ENCODE measurements at regions not wholly inside any gene's neighbourhood (a gene's known extent, or its start where the extent isn't known, plus 50 kb on each side); places are given as distances from the start of the nearest gene placed in this dataset.

DNA sequence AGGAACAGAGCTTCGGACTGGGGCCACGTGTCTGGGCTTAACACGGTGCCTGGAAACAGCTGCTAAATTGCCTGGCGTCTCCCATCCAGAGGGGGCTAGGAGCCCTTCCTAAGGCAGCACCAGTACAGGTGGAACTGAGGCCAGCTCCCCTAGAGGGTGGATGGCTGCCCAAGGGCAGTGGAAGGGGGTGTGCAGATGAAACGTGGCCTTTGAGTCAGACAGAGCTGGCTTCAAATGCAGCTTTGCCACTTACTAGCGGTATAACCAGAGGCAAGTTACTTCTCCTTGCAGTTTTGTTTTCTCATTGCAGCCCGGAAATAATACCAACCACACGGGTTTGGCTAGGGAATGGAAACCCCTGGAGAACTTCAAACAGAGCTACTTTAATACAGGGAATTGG is 59.3 kb upstream of the SLC24A4 start:
- Histone ChIP-seq H3K36me3 (no peaks in the 10 kb centered on the region), H3K4me3 (no peak overlapping the region), H3K27me3 (no peaks in the 10 kb centered on the region), H3K4me1 (no peaks in the 10 kb centered on the region), H3K9me3 (no peaks in the 10 kb centered on the region), H3K27ac (no peak overlapping the region)
- ATAC-seq (peak; percentile 36), DNase-seq (no peak)
- intact Hi-C loops (cut with DNase I): no loop called here
- TF ChIP-seq, protein P1, sequence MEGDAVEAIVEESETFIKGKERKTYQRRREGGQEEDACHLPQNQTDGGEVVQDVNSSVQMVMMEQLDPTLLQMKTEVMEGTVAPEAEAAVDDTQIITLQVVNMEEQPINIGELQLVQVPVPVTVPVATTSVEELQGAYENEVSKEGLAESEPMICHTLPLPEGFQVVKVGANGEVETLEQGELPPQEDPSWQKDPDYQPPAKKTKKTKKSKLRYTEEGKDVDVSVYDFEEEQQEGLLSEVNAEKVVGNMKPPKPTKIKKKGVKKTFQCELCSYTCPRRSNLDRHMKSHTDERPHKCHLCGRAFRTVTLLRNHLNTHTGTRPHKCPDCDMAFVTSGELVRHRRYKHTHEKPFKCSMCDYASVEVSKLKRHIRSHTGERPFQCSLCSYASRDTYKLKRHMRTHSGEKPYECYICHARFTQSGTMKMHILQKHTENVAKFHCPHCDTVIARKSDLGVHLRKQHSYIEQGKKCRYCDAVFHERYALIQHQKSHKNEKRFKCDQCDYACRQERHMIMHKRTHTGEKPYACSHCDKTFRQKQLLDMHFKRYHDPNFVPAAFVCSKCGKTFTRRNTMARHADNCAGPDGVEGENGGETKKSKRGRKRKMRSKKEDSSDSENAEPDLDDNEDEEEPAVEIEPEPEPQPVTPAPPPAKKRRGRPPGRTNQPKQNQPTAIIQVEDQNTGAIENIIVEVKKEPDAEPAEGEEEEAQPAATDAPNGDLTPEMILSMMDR (IDR thresholded peaks at IDR 0.05): no peak

DNA sequence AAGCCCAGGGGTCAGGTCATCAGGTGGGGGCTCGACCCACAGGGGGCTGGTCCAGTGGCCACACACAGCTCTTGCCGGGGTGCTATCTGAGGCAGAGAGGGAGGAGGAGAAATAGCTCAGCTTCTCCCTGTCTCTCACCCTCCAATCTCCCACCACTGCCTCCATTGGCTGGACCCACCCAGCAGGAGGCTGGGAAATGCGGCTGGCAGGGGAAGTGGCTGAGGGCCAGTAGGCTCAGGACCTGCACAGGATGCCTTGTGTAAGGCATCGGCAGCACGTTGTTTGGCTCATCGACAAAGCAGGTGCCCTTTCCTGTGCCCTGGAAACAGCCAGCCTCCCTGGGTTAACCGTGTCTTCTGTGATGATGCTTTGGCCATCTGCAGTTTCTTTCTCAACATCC is 58.8 kb upstream of the SLC24A4 start:
- intact Hi-C loops (cut with DNase I): no loop called here

DNA sequence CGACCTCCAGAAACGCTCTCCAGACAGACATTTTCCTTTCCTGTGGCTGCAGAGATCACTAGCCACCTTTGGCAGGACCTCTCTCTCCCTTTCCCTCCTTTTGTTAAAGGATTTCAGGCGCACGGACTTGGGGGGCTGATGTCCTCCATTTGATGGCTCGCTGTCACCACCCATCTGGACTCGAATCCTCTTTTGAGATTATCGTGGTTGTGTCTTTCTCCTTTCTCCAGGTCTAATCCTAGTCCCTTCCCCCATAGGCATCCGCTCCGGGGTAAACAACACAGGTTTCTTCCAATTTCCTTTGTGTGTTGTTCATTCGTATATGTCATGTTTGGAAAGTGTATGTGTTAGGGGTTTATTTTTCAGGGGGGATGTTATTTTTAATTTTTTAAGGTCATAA is 56.7 kb upstream of the SLC24A4 start:
- ATAC-seq (no peak), DNase-seq (no peak)
- TF ChIP-seq, protein P1 (IDR thresholded peaks at IDR 0.05): no peak
- Histone ChIP-seq H3K27me3 (no peaks in the 10 kb centered on the region), H3K27ac (no peak overlapping the region), H3K9me3 (no peaks in the 10 kb centered on the region), H3K4me3 (no peak overlapping the region), H3K4me1 (no peaks in the 10 kb centered on the region), H3K36me3 (no peaks in the 10 kb centered on the region)
- intact Hi-C loops (cut with DNase I): no loop called here

More for the DNA sequence above, 58.8 kb upstream of the SLC24A4 start:
- ATAC-seq (peak; percentile 42), DNase-seq (no peak)
- Histone ChIP-seq H3K4me3 (no peak overlapping the region), H3K27ac (no peak overlapping the region), H3K9me3 (no peaks in the 10 kb centered on the region), H3K4me1 (no peaks in the 10 kb centered on the region), H3K27me3 (no peaks in the 10 kb centered on the region), H3K36me3 (no peaks in the 10 kb centered on the region)
- TF ChIP-seq, protein P1 (IDR thresholded peaks at IDR 0.05): no peak
